Activated T-cell treated with anti-CD3 and anti-CD28 coated beads, Interleukin-2, amount 50 U/mL, for 48 hours (primary cell): ENCODE measurements at regions not wholly inside any gene's neighbourhood (a gene's known extent, or its start where the extent isn't known, plus 50 kb on each side); places are given as distances from the start of the nearest gene placed in this dataset.
"Not testable (repeated sequence)": the region's sequence is repeated elsewhere in the genome, so short reads cannot be mapped to it uniquely, and the experiment has no call there.

ENCODE experiments used
- DNase-seq, 2 experiments: peaks; one replicate each; pipeline ENCODE4 v3.0.0-alpha.2; 2020

- DNase-seq = no peak
Observed at GRCh38 chr2:129466389-129466788, 513.1 kb upstream of the RAB6C start.

GRCh38 chr2:129467012-129467779, 512.3 kb upstream of the RAB6C start:
- no peak for DNase-seq

GRCh38 chr2:129467941-129468340, 511.5 kb upstream of the RAB6C start:
- no peak for DNase-seq

GRCh38 chr2:129468879-129469278, 510.6 kb upstream of the RAB6C start:
- DNase-seq = no peak

GRCh38 chr2:129469389-129469788, 510.1 kb upstream of the RAB6C start:
- no peak for DNase-seq

- no peak for DNase-seq
Observed at GRCh38 chr2:129469871-129470270, 509.6 kb upstream of the RAB6C start.

- DNase-seq = no peak
Observed at GRCh38 chr2:129478902-129479517, 500.5 kb upstream of the RAB6C start.

- no peak for DNase-seq
Observed at GRCh38 chr2:129479892-129480291, 499.6 kb upstream of the RAB6C start.

- DNase-seq = no peak
Observed at GRCh38 chr2:129480790-129481189, 498.7 kb upstream of the RAB6C start.

GRCh38 chr2:129481306-129482219, 497.9 kb upstream of the RAB6C start:
- no peak for DNase-seq

GRCh38 chr2:129482626-129483025, 496.8 kb upstream of the RAB6C start:
- no peak for DNase-seq

- DNase-seq = no peak
Observed at GRCh38 chr2:129483366-129483765, 496.1 kb upstream of the RAB6C start.

GRCh38 chr2:129484999-129485897, 494.2 kb upstream of the RAB6C start:
- DNase-seq = no peak

GRCh38 chr2:129488376-129488775, 491.1 kb upstream of the RAB6C start:
- no peak for DNase-seq

- DNase-seq = no peak
Observed at GRCh38 chr2:129490641-129491040, 488.8 kb upstream of the RAB6C start.

GRCh38 chr2:129491308-129491707, 488.2 kb upstream of the RAB6C start:
- no peak for DNase-seq

- DNase-seq = no peak
Observed at GRCh38 chr2:129492548-129492947, 486.9 kb upstream of the RAB6C start.

GRCh38 chr2:129499747-129500146, 479.7 kb upstream of the RAB6C start:
- no peak for DNase-seq

- DNase-seq = no peak
Observed at GRCh38 chr2:129502781-129503180, 476.7 kb upstream of the RAB6C start.

- no peak for DNase-seq
Observed at GRCh38 chr2:129504646-129505045, 474.8 kb upstream of the RAB6C start.

- no peak for DNase-seq
Observed at GRCh38 chr2:129518937-129519336, 460.5 kb upstream of the RAB6C start.

GRCh38 chr2:129532158-129532557, 447.3 kb upstream of the RAB6C start:
- DNase-seq = not testable (repeated sequence)

- no peak for DNase-seq
Observed at GRCh38 chr2:129548880-129549279, 430.6 kb upstream of the RAB6C start.
